GM12878 (cell line): ENCODE measurements at regions not wholly inside any gene's neighbourhood (a gene's known extent, or its start where the extent isn't known, plus 50 kb on each side); places are given as distances from the start of the nearest gene placed in this dataset.

ENCODE experiments used
- CBFB ChIP-seq: IDR thresholded peaks from 2 replicates; pipeline ENCODE4 v1.6.1; 2016; ENCODE audit warnings: antibody characterized with exemption, low read depth
- FOXM1 ChIP-seq: IDR thresholded peaks from 2 replicates; pipeline ENCODE4 v1.6.1; 2012; ENCODE audit warnings: low read depth, mild to moderate bottlenecking, inconsistent platforms, low read length, moderate library complexity
- GABPA ChIP-seq: IDR thresholded peaks from 2 replicates; pipeline ENCODE4 v1.6.1; 2014; ENCODE audit warnings: antibody characterized with exemption, low read depth, mild to moderate bottlenecking, inconsistent platforms
- HDGF ChIP-seq: fragments of 450-650 bp; IDR thresholded peaks from 2 replicates; pipeline ENCODE4 v1.6.1; 2016; ENCODE audit warnings: antibody characterized with exemption
- POLR2A ChIP-seq: IDR thresholded peaks from 2 replicates; pipeline ENCODE4 v1.6.1; 2011; ENCODE audit warnings: low read depth, mild to moderate bottlenecking, low read length
- POLR2AphosphoS5 ChIP-seq: IDR thresholded peaks from 2 replicates; pipeline ENCODE4 v1.6.1; 2011; ENCODE audit warnings: mild to moderate bottlenecking, low read length, inconsistent platforms
- ZBED1 ChIP-seq: IDR thresholded peaks from 2 replicates; pipeline ENCODE4 v1.6.1; 2016; ENCODE audit warnings: borderline replicate concordance
- TF ChIP-seq, protein P1 (sequence below), 3 experiments: IDR thresholded peaks in 2 of 3; conservative IDR thresholded peaks in 1 of 3; 2 replicates each; pipeline ENCODE4 v1.5.1; 2011; ENCODE audit warnings: low read depth in 3 of 3, low read length in 3 of 3, mild to moderate bottlenecking in 3 of 3, control low read depth in 2 of 3, moderate library complexity in 2 of 3, inconsistent platforms in 1 of 3, mixed read lengths in 1 of 3; ENCODE audit not compliant: control insufficient read depth in 2 of 3, insufficient read depth in 1 of 3; ENCODE audit errors: extremely low read depth in 1 of 3

DNA sequence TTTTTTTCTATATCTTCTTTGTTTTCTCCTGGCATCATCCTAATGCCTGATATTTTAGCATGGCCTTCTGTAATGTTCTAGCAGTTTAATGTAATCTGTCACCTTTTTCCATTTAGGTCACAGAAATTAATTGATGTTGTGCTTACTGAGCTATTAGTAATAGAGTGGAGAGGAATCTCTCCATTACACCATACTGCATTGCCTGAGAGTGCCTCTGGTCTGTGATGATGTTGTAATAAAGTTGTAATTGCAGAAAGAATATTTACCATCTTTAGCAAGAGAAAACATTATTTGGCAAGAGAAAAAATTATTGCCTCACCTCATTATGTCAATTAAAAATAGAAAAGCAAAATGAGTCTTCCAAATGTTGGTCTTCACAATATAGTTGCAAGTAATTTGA is 213.2 kb downstream of the KCNJ3 start:
- TF ChIP-seq, protein P1, sequence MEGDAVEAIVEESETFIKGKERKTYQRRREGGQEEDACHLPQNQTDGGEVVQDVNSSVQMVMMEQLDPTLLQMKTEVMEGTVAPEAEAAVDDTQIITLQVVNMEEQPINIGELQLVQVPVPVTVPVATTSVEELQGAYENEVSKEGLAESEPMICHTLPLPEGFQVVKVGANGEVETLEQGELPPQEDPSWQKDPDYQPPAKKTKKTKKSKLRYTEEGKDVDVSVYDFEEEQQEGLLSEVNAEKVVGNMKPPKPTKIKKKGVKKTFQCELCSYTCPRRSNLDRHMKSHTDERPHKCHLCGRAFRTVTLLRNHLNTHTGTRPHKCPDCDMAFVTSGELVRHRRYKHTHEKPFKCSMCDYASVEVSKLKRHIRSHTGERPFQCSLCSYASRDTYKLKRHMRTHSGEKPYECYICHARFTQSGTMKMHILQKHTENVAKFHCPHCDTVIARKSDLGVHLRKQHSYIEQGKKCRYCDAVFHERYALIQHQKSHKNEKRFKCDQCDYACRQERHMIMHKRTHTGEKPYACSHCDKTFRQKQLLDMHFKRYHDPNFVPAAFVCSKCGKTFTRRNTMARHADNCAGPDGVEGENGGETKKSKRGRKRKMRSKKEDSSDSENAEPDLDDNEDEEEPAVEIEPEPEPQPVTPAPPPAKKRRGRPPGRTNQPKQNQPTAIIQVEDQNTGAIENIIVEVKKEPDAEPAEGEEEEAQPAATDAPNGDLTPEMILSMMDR (IDR thresholded peaks at IDR 0.05 in 2 of 3, conservative IDR thresholded peaks at IDR 0.05 in 1 of 3; ENCODE audit: control insufficient read depth in 2 of 3, extremely low read depth in 1 of 3, insufficient read depth in 1 of 3, low read depth in 3 of 3, low read length in 3 of 3) = no peak
- TF ChIP-seq HDGF = no peak
- no peak for TF ChIP-seq CBFB
- no peak for TF ChIP-seq FOXM1
- no peak for TF ChIP-seq POLR2A
- no peak for TF ChIP-seq POLR2AphosphoS5
- no peak for TF ChIP-seq ZBED1
- TF ChIP-seq GABPA = no peak
